ENCODE measurements at regions not wholly inside any gene's neighbourhood (a gene's known extent, or its start where the extent isn't known, plus 50 kb on each side); places are given as distances from the start of the nearest gene placed in this dataset.

DNA sequence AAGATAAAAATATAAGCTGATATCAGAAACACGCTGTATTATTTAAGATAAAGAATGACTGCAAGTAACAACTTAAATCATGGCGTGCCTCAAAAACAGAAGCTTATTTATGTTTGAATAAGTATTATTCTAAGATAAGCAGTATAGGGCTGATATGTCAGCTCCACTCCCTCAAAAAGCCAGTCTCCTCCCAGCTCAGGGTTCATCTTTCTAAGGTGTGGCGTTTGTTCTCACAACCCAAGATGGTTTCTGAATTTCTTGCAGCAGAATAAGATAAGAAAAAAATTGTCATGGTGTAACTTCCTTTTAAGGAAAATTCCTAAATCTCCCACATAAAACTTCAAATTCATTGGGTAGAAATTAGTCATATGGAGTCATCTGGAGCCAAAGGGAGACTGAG is 166.1 kb upstream of the POU1F1 start:
- TF ChIP-seq, protein P1, sequence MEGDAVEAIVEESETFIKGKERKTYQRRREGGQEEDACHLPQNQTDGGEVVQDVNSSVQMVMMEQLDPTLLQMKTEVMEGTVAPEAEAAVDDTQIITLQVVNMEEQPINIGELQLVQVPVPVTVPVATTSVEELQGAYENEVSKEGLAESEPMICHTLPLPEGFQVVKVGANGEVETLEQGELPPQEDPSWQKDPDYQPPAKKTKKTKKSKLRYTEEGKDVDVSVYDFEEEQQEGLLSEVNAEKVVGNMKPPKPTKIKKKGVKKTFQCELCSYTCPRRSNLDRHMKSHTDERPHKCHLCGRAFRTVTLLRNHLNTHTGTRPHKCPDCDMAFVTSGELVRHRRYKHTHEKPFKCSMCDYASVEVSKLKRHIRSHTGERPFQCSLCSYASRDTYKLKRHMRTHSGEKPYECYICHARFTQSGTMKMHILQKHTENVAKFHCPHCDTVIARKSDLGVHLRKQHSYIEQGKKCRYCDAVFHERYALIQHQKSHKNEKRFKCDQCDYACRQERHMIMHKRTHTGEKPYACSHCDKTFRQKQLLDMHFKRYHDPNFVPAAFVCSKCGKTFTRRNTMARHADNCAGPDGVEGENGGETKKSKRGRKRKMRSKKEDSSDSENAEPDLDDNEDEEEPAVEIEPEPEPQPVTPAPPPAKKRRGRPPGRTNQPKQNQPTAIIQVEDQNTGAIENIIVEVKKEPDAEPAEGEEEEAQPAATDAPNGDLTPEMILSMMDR (IDR thresholded peaks at IDR 0.05; ENCODE audit: low read length) = no peak
- TF ChIP-seq EZH2 (optimal IDR thresholded peaks at IDR 0.05; ENCODE audit: low read depth, low read length) (no peak), EZH2phosphoT487 (IDR thresholded peaks at IDR 0.05; ENCODE audit: low read length) (no peak)
